Endothelial cell of umbilical vein (primary cell): ENCODE measurements at regions not wholly inside any gene's neighbourhood (a gene's known extent, or its start where the extent isn't known, plus 50 kb on each side); places are given as distances from the start of the nearest gene placed in this dataset.
A peak's percentile ranks its signal among the peaks of the same experiment; 100 is the strongest.

Source experiments
- BruUV-seq: library from RNA; stranded (reverse); fragments of 400-500 nt; replicated peaks from 2 replicates; lab custom pipeline; 2021; lab: Mats Ljungman, UMichigan
- CTCF ChIA-PET: fragments of 300-600, 350-600 bp; sonication (Branson Sonifier 250); formaldehyde crosslinking; loops from one replicate; lab custom pipeline; 2021; ENCODE audit warnings: antibody characterized with exemption, inconsistent platforms; lab: Charles Lee
- POLR2A ChIA-PET: fragments of 300-600, 350-600 bp; sonication (Branson Sonifier 250); formaldehyde crosslinking; loops from one replicate; lab custom pipeline; 2021; ENCODE audit warnings: antibody characterized with exemption, inconsistent platforms; lab: Charles Lee
- DNase-seq: peaks from one replicate; pipeline ENCODE4 v3.0.0-alpha.2; 2011; ENCODE audit warnings: low read depth, low spot score
- FAIRE-seq: peaks from 2 replicates; lab custom pipeline; 2011; peaks lifted over from hg19 to GRCh38; lab: Jason Lieb, UNC
- H2AFZ ChIP-seq: 2 replicates; pipeline ENCODE4 v1.6.0; 2012; ENCODE audit warnings: low read depth, low read length, control low read depth, inconsistent platforms
- H3K27ac ChIP-seq: 2 replicates; pipeline ENCODE4 v1.5.1; 2011; ENCODE audit warnings: low read depth, mild to moderate bottlenecking, control low read depth, low read length, moderate library complexity; ENCODE audit not compliant: insufficient read depth
- H3K27me3 ChIP-seq, 2 experiments: 2 replicates each; pipeline versions ENCODE4 v1.6.0 to v1.6.1; 2011; ENCODE audit warnings: low read length in 2 of 2, mixed read lengths in 1 of 2; ENCODE audit not compliant: control insufficient read depth in 2 of 2, insufficient read depth in 2 of 2
- H3K36me3 ChIP-seq, 2 experiments: 2 replicates in 1 of 2; 3 replicates in 1 of 2; pipeline ENCODE4 v1.5.1; 2011; ENCODE audit warnings: low read length in 2 of 2, mild to moderate bottlenecking in 1 of 2, moderate library complexity in 1 of 2; ENCODE audit not compliant: control insufficient read depth in 2 of 2, insufficient read depth in 2 of 2; ENCODE audit errors: extremely low read depth in 1 of 2
- H3K4me1 ChIP-seq: 3 replicates; pipeline ENCODE4 v1.5.1; 2011; ENCODE audit warnings: mild to moderate bottlenecking, low read length; ENCODE audit not compliant: control insufficient read depth, insufficient read depth; ENCODE audit errors: extremely low read depth
- H3K4me2 ChIP-seq: 2 replicates; pipeline ENCODE4 v1.6.1; 2011; ENCODE audit warnings: low read length, control low read depth, mixed read lengths; ENCODE audit not compliant: insufficient read depth
- H3K4me3 ChIP-seq, 3 experiments: fragments of 200-600 bp in 1 of 3; sonication (generic), shearing (Covaris generic) in 1 of 3; replicated peaks in 1 of 3; 2 replicates each; pipeline ENCODE4 v1.5.1; 2011 to 2016; ENCODE audit warnings: control low read depth in 3 of 3, low read length in 3 of 3, mild to moderate bottlenecking in 2 of 3, inconsistent platforms in 1 of 3, low read depth in 1 of 3, moderate library complexity in 1 of 3; ENCODE audit not compliant: insufficient read depth in 1 of 3
- H3K79me2 ChIP-seq: 2 replicates; pipeline ENCODE4 v1.6.0; 2012; ENCODE audit warnings: low read length, inconsistent platforms; ENCODE audit not compliant: control insufficient read depth, insufficient read depth
- H3K9ac ChIP-seq: replicated peaks from 2 replicates; pipeline ENCODE3; 2011; ENCODE audit warnings: low read length, control low read depth; ENCODE audit not compliant: insufficient read depth; ENCODE audit errors: extremely low read depth
- H3K9me1 ChIP-seq: replicated peaks from 3 replicates; pipeline ENCODE4 v1.6.0; 2011; ENCODE audit warnings: mild to moderate bottlenecking, low read length; ENCODE audit not compliant: control insufficient read depth, insufficient read depth; ENCODE audit errors: extremely low read depth
- H3K9me3 ChIP-seq: replicated peaks from 2 replicates; pipeline ENCODE4 v1.5.1; 2012; ENCODE audit warnings: low read length, inconsistent platforms; ENCODE audit not compliant: control insufficient read depth, insufficient read depth
- H4K20me1 ChIP-seq: replicated peaks from 2 replicates; pipeline ENCODE3; 2011; ENCODE audit warnings: mild to moderate bottlenecking, low read length; ENCODE audit not compliant: control insufficient read depth, insufficient read depth; ENCODE audit errors: extremely low read depth
- CTCF ChIP-seq, 2 donors: IDR thresholded peaks; 1 replicate in 1 of 2; 2 replicates in 1 of 2; pipeline ENCODE4 v1.5.1; 2011; ENCODE audit warnings: low read length in 2 of 2, mild to moderate bottlenecking in 2 of 2, moderate library complexity in 2 of 2, control low read depth in 1 of 2, inconsistent platforms in 1 of 2, low read depth in 1 of 2; ENCODE audit not compliant: insufficient read depth in 1 of 2; ENCODE audit errors: extremely low read depth in 1 of 2
- EZH2 ChIP-seq: IDR thresholded peaks from 2 replicates; pipeline ENCODE4 v1.6.1; 2012; ENCODE audit warnings: borderline replicate concordance, low read depth, mild to moderate bottlenecking, moderate library complexity, low read length, inconsistent platforms; ENCODE audit not compliant: severe bottlenecking
- FOS ChIP-seq: IDR thresholded peaks from 2 replicates; pipeline ENCODE4 v1.6.1; 2011; ENCODE audit warnings: mild to moderate bottlenecking, low read length, moderate library complexity, borderline replicate concordance; ENCODE audit not compliant: insufficient read depth
- GATA2 ChIP-seq: IDR thresholded peaks from 2 replicates; pipeline ENCODE4 v1.7.0; 2011; ENCODE audit warnings: low read depth, mild to moderate bottlenecking, moderate library complexity, mixed read lengths, low read length; ENCODE audit not compliant: insufficient read length, insufficient read depth
- JUN ChIP-seq: IDR thresholded peaks from 2 replicates; pipeline ENCODE4 v1.6.1; 2011; ENCODE audit warnings: borderline replicate concordance, low read depth; ENCODE audit not compliant: insufficient read length, insufficient read depth
- MAX ChIP-seq: IDR thresholded peaks from 2 replicates; pipeline ENCODE4 v1.6.1; 2011; ENCODE audit not compliant: insufficient read depth, insufficient read length
- MYC ChIP-seq: IDR thresholded peaks from one replicate; pipeline ENCODE4 v1.6.1; 2011; ENCODE audit warnings: mild to moderate bottlenecking, low read depth, low read length
- POLR2A ChIP-seq: IDR thresholded peaks from 2 replicates; pipeline ENCODE4 v1.6.1; 2012; ENCODE audit warnings: low read depth, mild to moderate bottlenecking, control low read depth, low read length
- POLR2AphosphoS5 ChIP-seq: IDR thresholded peaks from 2 replicates; pipeline ENCODE4 v1.6.1; 2012; ENCODE audit warnings: low read depth, mild to moderate bottlenecking, control low read depth, low read length, moderate library complexity; ENCODE audit not compliant: insufficient read depth
- dilution Hi-C: fragments of 300-500 bp; cut with MboI; formaldehyde crosslinking; loops from one replicate; pipeline ENCODE4 v1.15.0; 2019; ENCODE audit warnings: low sequenced_read_pairs; ENCODE audit not compliant: extremely low pct_ligation_motif_present
- intact Hi-C: fragments of 100-400 bp; cut with micrococcal nuclease; formaldehyde crosslinking; loops from one replicate; pipeline ENCODE4 v1.10.0; 2022

DNA sequence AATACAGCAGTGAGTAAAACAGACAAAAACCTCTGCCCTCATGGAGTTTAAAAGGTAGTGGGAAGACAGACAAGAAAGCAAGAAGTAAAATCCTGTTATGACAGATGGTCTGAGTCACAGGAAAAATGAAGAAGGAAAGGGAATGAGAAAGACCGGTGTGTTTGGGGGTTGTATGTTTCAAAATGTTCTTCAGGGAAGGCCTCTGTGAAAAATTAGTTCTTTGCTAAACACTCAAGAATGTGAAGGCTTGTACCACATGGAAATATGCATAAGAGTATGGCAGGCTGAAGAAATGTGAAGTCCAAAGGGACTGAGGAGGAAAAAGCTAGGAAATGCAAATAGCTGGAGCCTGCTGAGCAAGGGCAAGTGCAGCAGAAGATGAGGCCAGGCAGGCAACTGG is 315.9 kb upstream of the SEMA3A start:
- intact Hi-C loops (no loop called here), dilution Hi-C loops (no loop called here)
- BruUV-seq = no TSS peak
- H3K4me2 ChIP-seq = no peak overlapping the region
- H4K20me1 ChIP-seq = no peaks in the 10 kb centered on the region
- DNase-seq = peak; percentile 11
- H3K79me2 ChIP-seq = no peaks in the 10 kb centered on the region
- H3K4me3 ChIP-seq = no peak overlapping the region
- H3K9me1 ChIP-seq = no peaks in the 10 kb centered on the region
- H3K36me3 ChIP-seq = no peaks in the 10 kb centered on the region
- ChIA-PET CTCF (no interaction called here), POLR2A (no interaction called here)
- no peaks in the 10 kb centered on the region for H3K4me1 ChIP-seq
- TF ChIP-seq MAX = no peak
- TF ChIP-seq JUN = no peak
- peak; percentile 32 for TF ChIP-seq FOS
- H2AFZ ChIP-seq = peak overlapping the region; percentile 42
- no peaks in the 10 kb centered on the region for H3K27me3 ChIP-seq
- FAIRE-seq = no peak
- H3K9me3 ChIP-seq = no peaks in the 10 kb centered on the region
- no peak overlapping the region for H3K9ac ChIP-seq
- H3K27ac ChIP-seq = no peak overlapping the region

- no peak overlapping the region for H3K4me2 ChIP-seq
- H3K27me3 ChIP-seq = no peaks in the 10 kb centered on the region
- TF ChIP-seq POLR2AphosphoS5 (no peak), FOS (no peak), EZH2 (no peak), GATA2 (no peak), MYC (no peak), CTCF (IDR thresholded peaks at IDR 0.05; ENCODE audit: extremely low read depth in 1 of 2, insufficient read depth in 1 of 2, low read depth in 1 of 2, low read length in 2 of 2) (no peak), MAX (no peak), JUN (no peak), POLR2A (no peak)
- no peak overlapping the region for H3K4me3 ChIP-seq
- dilution Hi-C loops (no loop called here), intact Hi-C loops (no loop called here)
- H3K9ac ChIP-seq = no peak overlapping the region
- BruUV-seq = no TSS peak
- H3K79me2 ChIP-seq = no peaks in the 10 kb centered on the region
- no peaks in the 10 kb centered on the region for H3K9me1 ChIP-seq
- no peak overlapping the region for H2AFZ ChIP-seq
- CTCF ChIA-PET = no interaction called here
- H3K9me3 ChIP-seq = no peaks in the 10 kb centered on the region
- H3K36me3 ChIP-seq = no peaks in the 10 kb centered on the region
- FAIRE-seq (no peak), DNase-seq (no peak)
- POLR2A ChIA-PET = no interaction called here
- H4K20me1 ChIP-seq = no peaks in the 10 kb centered on the region
- H3K27ac ChIP-seq = no peak overlapping the region
- H3K4me1 ChIP-seq = no peaks in the 10 kb centered on the region
Measured at GRCh38 chr7:84509522-84509921, 314.9 kb upstream of the SEMA3A start.
